ENCODE measurements at regions not wholly inside any gene's neighbourhood (a gene's known extent, or its start where the extent isn't known, plus 50 kb on each side); places are given as distances from the start of the nearest gene placed in this dataset.
"Not testable (repeated sequence)": the region's sequence is repeated elsewhere in the genome, so short reads cannot be mapped to it uniquely, and the experiment has no call there.

DNA sequence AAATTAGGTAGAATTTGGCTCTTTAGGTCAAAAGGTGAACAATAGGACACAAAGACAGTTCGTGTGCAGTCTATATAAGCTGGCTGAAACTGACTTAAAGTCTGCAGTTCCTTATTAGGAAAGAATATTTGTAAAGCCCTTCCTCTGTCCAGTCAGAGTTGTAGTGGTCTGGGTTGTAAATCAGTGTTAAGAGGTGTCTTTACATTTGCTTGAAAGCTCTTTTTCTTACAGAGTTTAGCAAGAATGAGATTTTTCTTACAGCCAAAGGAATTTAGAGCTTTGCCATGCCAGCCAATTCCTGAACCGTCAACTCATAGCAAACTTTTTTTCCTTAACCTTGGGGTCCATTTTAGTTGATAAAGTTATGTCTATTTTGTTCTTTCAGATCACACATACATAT, 786.1 kb upstream of the CTNND2 start:
- peaks cover 18% of the 10 kb centered on the region for H3K9me3 Mint-ChIP-seq
- no peaks in the 10 kb centered on the region for H3K27me3 Mint-ChIP-seq
- no peak overlapping the region for H3K4me3 Mint-ChIP-seq
- H3K27ac Mint-ChIP-seq: no peak overlapping the region
- H3K36me3 Mint-ChIP-seq (ENCODE audit: low read depth): no peaks in the 10 kb centered on the region
- H3K4me1 Mint-ChIP-seq (ENCODE audit: low read depth): no peaks in the 10 kb centered on the region

DNA sequence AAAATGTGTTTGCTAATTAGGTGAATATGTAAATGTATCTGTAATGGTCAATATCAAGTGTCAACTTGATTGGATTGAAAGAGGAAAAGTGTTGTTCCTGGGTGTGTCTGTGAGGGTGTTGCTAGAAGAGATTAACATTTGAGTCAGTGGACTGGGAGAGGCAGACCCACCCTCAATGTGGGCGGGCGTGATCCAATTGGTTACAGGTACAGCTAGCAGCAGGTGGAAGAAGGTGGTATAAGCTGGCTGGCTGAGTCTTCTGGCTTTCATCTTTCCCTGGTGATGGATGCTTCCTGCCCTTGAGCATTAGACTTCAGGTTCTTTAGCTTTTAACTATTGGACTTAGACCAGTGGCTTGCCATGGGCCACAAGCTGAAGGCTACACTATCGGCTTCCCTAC, 779.0 kb upstream of the CTNND2 start:
- Mint-ChIP-seq H3K36me3 (ENCODE audit: low read depth) (no peaks in the 10 kb centered on the region), H3K9me3 (peaks cover 1% of the 10 kb centered on the region), H3K4me3 (no peak overlapping the region), H3K27me3 (no peaks in the 10 kb centered on the region), H3K4me1 (ENCODE audit: low read depth) (no peaks in the 10 kb centered on the region), H3K27ac (no peak overlapping the region)

DNA sequence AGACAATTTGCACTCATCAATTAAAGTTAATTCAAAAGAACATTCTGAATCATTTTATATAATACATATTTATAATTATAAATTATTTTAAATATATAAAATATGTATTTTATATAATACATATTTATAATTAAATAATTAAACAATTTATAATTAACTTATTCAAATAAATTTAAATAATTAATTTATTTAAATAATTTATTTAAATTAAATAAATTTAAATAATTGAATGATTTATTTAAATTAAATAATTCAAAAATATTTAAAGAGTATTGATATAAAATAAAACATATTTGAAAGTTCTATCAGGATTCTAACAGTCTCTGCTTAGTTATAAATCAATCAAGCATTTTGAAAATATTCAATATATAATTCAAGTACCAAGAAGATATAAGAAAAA, 775.5 kb upstream of the CTNND2 start:
- Mint-ChIP-seq H3K36me3 (ENCODE audit: low read depth) (no peaks in the 10 kb centered on the region), H3K4me1 (ENCODE audit: low read depth) (no peaks in the 10 kb centered on the region), H3K27ac (no peak overlapping the region), H3K4me3 (no peak overlapping the region), H3K9me3 (peaks cover 12% of the 10 kb centered on the region), H3K27me3 (no peaks in the 10 kb centered on the region)

DNA sequence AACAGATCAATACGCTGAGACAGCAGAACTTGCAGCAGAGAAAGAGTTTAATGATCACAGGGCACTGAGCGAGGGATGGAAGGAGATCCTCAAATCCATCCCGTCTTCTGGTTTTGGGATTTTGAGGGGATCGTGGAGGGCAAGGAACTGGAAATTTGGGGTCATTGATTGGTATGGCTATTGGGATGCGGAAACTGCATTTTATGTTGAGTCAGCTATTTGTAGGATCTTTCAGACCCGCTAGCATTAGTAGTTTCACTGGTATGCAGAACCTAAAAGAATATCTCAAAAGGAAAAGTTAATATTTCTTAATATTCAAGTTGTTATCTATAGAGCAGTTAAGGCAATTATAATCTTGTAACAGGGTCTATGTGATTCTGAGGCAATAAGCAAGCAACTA, 771.7 kb upstream of the CTNND2 start:
- H3K27ac Mint-ChIP-seq: no peak overlapping the region
- H3K9me3 Mint-ChIP-seq: peaks cover 20% of the 10 kb centered on the region
- no peaks in the 10 kb centered on the region for H3K4me1 Mint-ChIP-seq (ENCODE audit: low read depth)
- H3K4me3 Mint-ChIP-seq: no peak overlapping the region
- H3K27me3 Mint-ChIP-seq: no peaks in the 10 kb centered on the region
- no peaks in the 10 kb centered on the region for H3K36me3 Mint-ChIP-seq (ENCODE audit: low read depth)

DNA sequence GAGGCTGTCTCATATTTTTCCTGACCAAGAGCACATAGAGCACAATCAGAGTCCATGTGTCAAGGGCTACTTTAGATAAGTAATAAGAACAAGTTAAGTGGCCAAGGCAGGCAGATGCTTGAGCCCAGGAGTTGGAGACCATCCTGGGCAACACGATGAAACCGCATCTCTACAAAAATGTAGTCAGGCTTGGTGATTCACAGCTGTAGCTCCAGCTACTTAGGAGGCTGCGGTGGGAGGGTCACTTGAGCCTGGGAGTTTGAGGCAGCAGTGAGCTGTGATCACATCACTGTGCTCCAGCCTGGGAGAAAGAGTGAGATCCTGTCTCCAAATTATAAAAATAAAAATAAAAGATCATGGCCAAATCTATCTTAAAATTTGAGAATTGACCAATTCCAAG, 767.9 kb upstream of the CTNND2 start:
- Mint-ChIP-seq H3K36me3 (ENCODE audit: low read depth) (no peaks in the 10 kb centered on the region), H3K4me1 (ENCODE audit: low read depth) (no peaks in the 10 kb centered on the region), H3K27ac (no peak overlapping the region), H3K4me3 (no peak overlapping the region), H3K9me3 (peaks cover 18% of the 10 kb centered on the region), H3K27me3 (no peaks in the 10 kb centered on the region)

DNA sequence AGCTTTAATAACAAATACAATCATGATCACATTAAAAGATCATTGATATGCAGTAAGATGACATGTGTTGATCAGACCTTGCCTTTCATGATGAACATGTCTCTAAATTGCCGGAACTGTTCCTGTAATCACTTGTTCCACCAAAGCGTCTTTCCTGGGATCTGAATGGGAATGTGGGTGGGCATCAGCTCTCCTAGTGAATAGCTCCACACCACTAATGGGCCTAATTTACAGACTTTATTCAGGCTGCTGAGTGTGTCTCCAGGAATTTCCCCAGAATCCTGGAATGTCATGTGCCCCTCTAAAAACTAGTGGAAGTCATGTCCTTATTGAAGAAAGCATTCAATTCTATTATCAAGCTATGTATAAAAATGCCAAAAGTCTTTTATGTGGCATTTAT, 765.1 kb upstream of the CTNND2 start:
- Mint-ChIP-seq H3K36me3 (ENCODE audit: low read depth) (no peaks in the 10 kb centered on the region), H3K27me3 (no peaks in the 10 kb centered on the region), H3K9me3 (peaks cover 26% of the 10 kb centered on the region), H3K4me1 (ENCODE audit: low read depth) (no peaks in the 10 kb centered on the region), H3K27ac (no peak overlapping the region), H3K4me3 (no peak overlapping the region)

DNA sequence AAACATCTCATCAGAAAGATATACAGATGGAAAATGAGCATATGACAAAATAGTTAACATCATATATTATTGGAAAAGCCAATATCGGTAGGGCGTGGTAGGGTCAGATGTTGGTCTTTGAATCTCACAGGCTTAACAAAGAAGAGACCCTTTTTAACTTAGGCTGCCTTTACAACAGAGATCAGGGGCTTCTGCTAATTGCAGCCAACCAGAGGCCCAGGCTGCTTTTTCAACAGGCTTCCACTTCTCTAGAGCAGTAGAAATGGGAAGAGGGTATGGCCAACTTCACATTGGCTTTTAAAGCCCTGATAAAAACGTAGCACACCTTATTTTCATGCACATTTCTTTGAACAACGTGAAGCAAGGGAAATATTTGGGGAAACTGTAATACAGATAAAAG, 764.3 kb upstream of the CTNND2 start:
- Mint-ChIP-seq H3K4me1 (ENCODE audit: low read depth) (no peaks in the 10 kb centered on the region), H3K27me3 (no peaks in the 10 kb centered on the region), H3K27ac (no peak overlapping the region), H3K36me3 (ENCODE audit: low read depth) (no peaks in the 10 kb centered on the region), H3K4me3 (no peak overlapping the region), H3K9me3 (peaks cover 31% of the 10 kb centered on the region)

DNA sequence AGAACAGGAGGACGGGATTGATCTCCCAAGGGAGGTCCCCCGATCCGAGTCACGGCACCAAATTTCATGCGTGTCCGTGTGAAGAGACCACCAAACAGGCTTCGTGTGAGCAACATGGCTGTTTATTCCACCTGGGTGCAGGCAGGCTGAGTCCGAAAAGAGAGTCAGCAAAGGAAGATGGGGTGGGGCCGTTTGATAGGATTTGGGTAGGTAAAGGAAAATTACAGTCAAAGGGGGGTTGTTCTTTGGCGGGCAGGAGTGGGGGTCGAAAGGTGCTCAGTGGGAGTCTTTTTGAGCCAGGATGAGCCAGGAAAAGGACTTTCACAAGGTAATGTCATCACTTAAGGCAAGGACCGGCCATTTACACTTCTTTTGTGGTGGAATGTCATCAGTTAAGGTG, 763.6 kb upstream of the CTNND2 start:
- not testable (repeated sequence) for H3K27me3 Mint-ChIP-seq; H3K36me3 Mint-ChIP-seq (ENCODE audit: low read depth); H3K4me3 Mint-ChIP-seq; H3K4me1 Mint-ChIP-seq (ENCODE audit: low read depth); H3K27ac Mint-ChIP-seq
- peaks cover 31% of the 10 kb centered on the region for H3K9me3 Mint-ChIP-seq

DNA sequence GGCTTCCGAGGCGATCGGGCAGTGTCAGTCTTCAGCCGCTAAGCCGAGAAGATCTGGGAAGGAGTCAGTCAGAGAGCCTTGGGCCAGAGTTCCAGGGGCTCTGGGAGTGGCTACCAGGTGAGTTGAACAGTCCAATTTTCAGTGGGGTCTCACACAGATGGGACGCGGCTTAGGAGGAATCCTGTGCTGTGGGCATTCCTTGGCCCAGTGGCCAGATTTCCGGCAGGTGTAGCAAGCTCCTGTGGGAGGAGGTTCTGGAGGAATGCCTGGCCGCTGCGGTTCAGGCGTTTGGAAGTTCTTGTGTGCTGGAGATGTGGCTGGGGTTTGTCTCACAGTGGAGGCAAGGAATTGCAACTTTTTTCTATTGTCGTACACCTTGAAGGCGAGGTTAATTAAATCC, 761.5 kb upstream of the CTNND2 start:
- not testable (repeated sequence) for H3K27me3 Mint-ChIP-seq; H3K36me3 Mint-ChIP-seq (ENCODE audit: low read depth); H3K4me3 Mint-ChIP-seq; H3K4me1 Mint-ChIP-seq (ENCODE audit: low read depth); H3K27ac Mint-ChIP-seq
- peaks cover 25% of the 10 kb centered on the region for H3K9me3 Mint-ChIP-seq

DNA sequence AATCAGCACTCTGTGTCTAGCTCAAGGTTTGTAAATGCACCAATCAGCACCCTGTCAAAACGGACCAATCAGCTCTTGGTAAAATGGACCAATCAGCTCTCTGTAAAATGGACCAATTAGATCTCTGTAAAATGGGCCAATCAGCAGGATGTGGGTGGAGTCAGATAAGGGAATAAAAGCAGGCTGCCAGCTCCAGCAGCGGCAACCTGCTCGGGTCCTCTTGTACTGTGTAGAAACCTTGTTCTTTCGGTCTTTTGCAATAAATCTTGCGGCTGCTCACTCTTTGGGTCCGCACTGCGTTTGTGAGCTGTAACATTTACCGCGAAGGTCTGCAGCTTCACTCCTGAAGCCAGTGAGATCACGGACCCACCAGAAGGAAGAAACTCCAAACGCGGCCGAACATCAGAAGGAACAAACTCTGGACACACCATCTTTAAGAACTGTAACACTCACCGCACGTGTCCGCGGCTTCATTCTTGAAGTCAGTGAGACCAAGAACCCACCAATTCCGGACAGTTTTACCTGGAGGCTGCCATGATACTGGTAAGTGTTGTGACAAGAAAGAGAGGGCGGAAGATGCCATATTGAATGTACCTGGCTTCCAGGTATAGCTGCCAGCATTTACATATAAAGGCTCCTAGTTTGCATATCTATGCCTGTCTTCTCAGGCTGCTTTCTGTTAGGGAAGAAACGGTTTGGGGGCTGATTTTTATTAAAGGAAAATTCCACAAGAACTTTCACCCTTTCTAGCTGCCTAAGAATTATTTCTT, 758.5 kb upstream of the CTNND2 start:
- Mint-ChIP-seq H3K36me3 (ENCODE audit: low read depth) (no peaks in the 10 kb centered on the region), H3K27ac (no peak overlapping the region), H3K9me3 (peaks cover 46% of the 10 kb centered on the region), H3K4me1 (ENCODE audit: low read depth) (no peaks in the 10 kb centered on the region), H3K4me3 (no peak overlapping the region), H3K27me3 (no peaks in the 10 kb centered on the region)

DNA sequence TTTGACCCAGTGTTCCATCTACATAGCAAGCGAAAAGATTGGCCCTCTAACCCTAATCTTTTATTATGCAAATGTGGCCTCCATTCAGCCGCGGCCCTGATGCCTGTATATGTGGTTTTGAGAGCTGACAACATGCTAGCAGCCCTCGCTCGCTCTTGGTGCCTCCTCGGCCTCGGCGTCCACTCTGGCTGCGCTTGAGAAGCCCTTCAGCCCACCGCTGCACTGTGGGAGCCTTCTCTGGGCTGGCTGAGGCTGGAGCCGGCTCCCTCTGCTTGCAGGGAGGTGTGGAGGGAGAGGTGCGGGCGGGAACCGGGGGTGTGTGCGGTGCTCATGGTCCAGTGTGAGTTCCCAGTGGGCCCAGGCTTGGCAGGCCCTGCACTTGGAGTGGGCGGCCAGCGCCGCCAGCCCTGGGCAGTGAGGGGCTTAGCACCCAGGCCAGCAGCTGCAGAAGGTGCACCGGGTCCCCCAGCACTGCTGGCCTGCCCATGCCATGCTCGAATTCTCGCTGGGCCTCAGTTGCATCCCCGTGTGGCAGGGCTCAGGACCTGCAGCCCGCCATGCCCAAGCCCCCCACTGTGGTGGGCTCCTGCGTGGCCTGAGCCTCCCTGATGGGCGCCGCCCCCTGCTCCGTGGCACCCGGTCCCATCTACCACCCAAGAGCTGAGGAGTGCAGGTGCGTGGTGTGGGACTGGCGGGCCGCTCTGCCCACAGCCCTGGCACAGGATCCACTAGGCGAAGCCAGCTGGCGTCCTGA, 757.5 kb upstream of the CTNND2 start:
- Mint-ChIP-seq H3K9me3 (peaks cover 50% of the 10 kb centered on the region), H3K4me3 (no peak overlapping the region), H3K4me1 (ENCODE audit: low read depth) (no peaks in the 10 kb centered on the region), H3K36me3 (ENCODE audit: low read depth) (no peaks in the 10 kb centered on the region), H3K27ac (no peak overlapping the region), H3K27me3 (no peaks in the 10 kb centered on the region)

DNA sequence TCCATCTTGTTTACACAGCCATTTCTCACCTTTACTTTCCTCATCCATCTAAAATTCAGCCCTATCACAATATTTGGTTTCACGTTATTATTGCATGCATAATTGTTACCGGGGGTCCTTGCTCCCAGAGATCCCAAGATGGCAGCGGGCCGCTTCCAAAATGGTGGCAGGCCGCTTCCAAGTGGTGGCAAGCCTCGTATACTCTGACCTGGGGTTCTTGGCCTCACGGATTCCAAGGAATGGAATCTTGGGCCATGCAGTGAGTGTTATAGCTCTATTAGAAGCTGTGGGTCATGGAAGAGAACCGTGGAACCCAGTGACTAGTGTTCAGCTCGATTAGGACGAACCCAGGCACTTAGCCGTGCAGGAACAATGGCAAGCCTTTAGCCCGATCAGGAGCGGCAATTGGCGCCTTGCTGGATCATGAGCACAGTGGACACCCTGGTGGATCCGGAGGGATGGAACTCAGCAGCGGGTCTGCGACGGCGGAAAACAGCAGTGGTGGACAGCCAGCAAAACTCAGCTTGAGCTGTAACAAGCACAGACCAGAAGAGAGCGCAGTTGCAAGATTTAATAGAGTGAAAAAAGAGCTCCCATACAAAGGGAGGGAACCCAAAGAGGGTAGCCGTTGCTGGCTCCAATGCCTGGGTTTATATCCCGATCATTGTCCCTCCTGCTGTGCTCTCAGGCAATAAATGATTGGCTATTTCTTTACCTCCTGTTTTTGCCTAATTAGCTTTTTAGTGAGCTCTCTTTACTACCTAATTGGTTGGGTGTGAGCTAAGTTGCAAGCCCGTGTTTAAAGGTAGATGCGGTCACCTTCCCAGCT, 756.2 kb upstream of the CTNND2 start:
- not testable (repeated sequence) for H3K27me3 Mint-ChIP-seq; H3K36me3 Mint-ChIP-seq (ENCODE audit: low read depth); H3K27ac Mint-ChIP-seq; H3K4me1 Mint-ChIP-seq (ENCODE audit: low read depth); H3K4me3 Mint-ChIP-seq
- H3K9me3 Mint-ChIP-seq: peaks cover 52% of the 10 kb centered on the region

DNA sequence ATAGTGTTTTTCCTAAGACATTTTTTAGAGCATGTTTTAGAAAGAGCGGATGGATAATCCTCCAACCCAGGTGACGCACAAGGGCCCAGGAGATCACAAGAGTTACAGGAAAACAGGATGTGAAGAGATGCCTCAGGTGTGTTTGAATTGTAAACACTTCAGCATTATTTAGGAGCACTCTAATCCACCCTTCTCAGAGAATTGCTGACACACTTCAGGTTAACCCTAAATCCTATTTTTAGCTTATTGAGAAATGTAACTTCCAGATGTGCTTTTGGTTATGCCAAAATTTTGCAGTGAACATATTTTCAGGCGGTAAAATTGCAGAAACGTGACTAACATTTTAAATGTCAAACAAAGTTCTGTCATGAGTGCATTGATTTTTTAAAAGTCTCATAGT, 755.4 kb upstream of the CTNND2 start:
- Mint-ChIP-seq H3K4me3 (no peak overlapping the region), H3K27me3 (no peaks in the 10 kb centered on the region), H3K36me3 (ENCODE audit: low read depth) (no peaks in the 10 kb centered on the region), H3K4me1 (ENCODE audit: low read depth) (no peaks in the 10 kb centered on the region), H3K9me3 (peaks cover 46% of the 10 kb centered on the region), H3K27ac (no peak overlapping the region)

DNA sequence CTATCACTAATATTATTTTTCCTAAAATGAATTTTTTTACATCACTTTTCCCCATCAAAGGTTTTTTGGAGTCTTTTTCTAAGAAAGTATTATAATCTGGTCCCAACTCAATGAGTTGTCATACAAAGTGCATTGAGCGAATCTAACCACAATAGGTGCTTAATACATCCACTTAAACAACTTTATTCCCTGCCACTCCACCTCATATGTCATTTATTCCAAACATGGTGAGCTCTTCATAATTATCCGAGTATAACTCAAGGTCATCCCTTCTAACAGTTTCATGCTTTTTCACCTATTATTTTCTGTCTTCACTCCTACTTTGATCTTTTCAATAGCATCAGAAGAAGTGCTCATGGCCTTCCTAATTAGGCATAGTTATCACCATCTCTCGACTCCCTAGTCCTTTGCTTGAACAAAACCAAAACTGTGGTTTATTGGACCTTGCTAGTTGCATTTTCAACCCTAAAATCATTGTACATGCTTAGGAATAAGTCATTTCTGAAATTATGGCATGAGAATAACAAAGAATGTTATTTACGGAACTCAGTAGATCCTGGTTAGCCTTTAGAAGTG, 754.7 kb upstream of the CTNND2 start:
- Mint-ChIP-seq H3K9me3 (peaks cover 38% of the 10 kb centered on the region), H3K4me1 (ENCODE audit: low read depth) (no peaks in the 10 kb centered on the region), H3K36me3 (ENCODE audit: low read depth) (no peaks in the 10 kb centered on the region), H3K27me3 (no peaks in the 10 kb centered on the region), H3K4me3 (no peak overlapping the region), H3K27ac (no peak overlapping the region)

DNA sequence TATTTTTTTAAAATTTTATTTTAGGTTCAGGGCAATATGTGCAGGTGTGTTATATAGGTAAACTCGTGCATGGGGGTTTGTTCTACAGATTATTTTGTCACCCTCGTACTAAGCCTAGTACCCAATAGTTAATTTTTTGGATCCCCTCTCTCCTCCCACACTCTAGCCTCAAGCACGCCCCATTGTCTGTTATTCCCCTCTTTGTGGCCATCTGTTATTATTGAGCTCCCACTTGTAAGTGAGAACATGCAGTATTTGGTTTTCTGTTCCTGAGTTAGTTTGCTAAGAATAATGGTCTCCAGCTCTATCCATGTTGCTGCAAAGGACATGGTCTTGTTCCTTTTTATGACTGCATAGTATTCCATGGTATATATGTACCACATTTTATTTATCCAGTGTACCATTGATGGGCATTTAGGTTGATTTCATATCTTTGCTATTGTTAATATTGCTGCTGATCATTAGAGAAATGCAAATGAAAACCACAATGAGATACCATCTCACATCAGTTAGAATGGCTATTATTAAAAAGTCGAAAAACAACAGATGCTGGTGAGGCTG, 753.7 kb upstream of the CTNND2 start:
- H3K9me3 Mint-ChIP-seq: peaks cover 37% of the 10 kb centered on the region
- H3K4me1 Mint-ChIP-seq (ENCODE audit: low read depth); H3K27ac Mint-ChIP-seq; H3K27me3 Mint-ChIP-seq; H3K4me3 Mint-ChIP-seq; H3K36me3 Mint-ChIP-seq (ENCODE audit: low read depth): not testable (repeated sequence)

Measured in stimulated activated naive CD8-positive, alpha-beta T cell treated with anti-CD3 and anti-CD28 coated beads, Interleukin-15, Interleukin-2, amounts not matched to agents 100 ng/mL and 50 ng/mL, for 24 hours (primary cell).